Panc1 (cell line): ENCODE measurements at regions not wholly inside any gene's neighbourhood (a gene's known extent, or its start where the extent isn't known, plus 50 kb on each side); places are given as distances from the start of the nearest gene placed in this dataset.

ENCODE experiments used
- ATAC-seq: fragments of 200-7000 bp; cut with Tn5 transposase; 2 replicates; pipeline ENCODE4 v1.9.1; 2020; ENCODE audit warnings: mild to moderate bottlenecking, moderate library complexity
- BruUV-seq: library from RNA; stranded (reverse); fragments of 400-500 nt; replicated peaks from 2 replicates; lab custom pipeline; 2021; lab: Mats Ljungman, UMichigan
- CTCF ChIA-PET: fragments of 300-600 bp; sonication (Branson Sonifier 250); formaldehyde crosslinking; loops from one replicate; lab custom pipeline; 2022; ENCODE audit warnings: antibody characterized with exemption; lab: Charles Lee
- POLR2A ChIA-PET: fragments of 300-600 bp; sonication (Branson Sonifier 250); formaldehyde crosslinking; loops from one replicate; lab custom pipeline; 2022; ENCODE audit warnings: antibody characterized with exemption; lab: Charles Lee
- DNase-seq: peaks from one replicate; pipeline ENCODE4 v3.0.0-alpha.2; 2010; ENCODE audit warnings: low read depth, low spot score
- H3K27ac ChIP-seq: 2 replicates; pipeline ENCODE4 v1.5.1; 2011; ENCODE audit warnings: mild to moderate bottlenecking, low read length, inconsistent platforms
- H3K27me3 ChIP-seq: fragments of 200-500 bp; sonication (Bioruptor generic); 2 replicates; pipeline ENCODE4 v1.6.0; 2014; ENCODE audit warnings: low read length, inconsistent platforms; ENCODE audit not compliant: control insufficient read depth, insufficient read depth
- H3K36me3 ChIP-seq: fragments of 200-500 bp; sonication (Bioruptor generic); 2 replicates; pipeline ENCODE4 v1.5.1; 2014; ENCODE audit warnings: inconsistent platforms, mild to moderate bottlenecking, low read length, moderate library complexity; ENCODE audit not compliant: control insufficient read depth, insufficient read depth
- H3K4me1 ChIP-seq: 2 replicates; pipeline ENCODE4 v1.5.1; 2011; ENCODE audit warnings: inconsistent platforms, mild to moderate bottlenecking, low read length, moderate library complexity; ENCODE audit not compliant: control insufficient read depth, insufficient read depth
- H3K4me3 ChIP-seq, 2 experiments: 2 replicates each; pipeline ENCODE4 v1.5.1; 2011 to 2012; ENCODE audit warnings: low read depth in 2 of 2, low read length in 2 of 2, mild to moderate bottlenecking in 2 of 2, inconsistent platforms in 1 of 2, moderate library complexity in 1 of 2
- H3K9me3 ChIP-seq: fragments of 200-500 bp; sonication (Bioruptor generic); 2 replicates; pipeline ENCODE4 v1.5.1; 2014; ENCODE audit warnings: low read depth, mild to moderate bottlenecking, inconsistent platforms, low read length, moderate library complexity; ENCODE audit not compliant: control insufficient read depth, insufficient read depth
- CTCF ChIP-seq: fragments of 450-650 bp; IDR thresholded peaks from 2 replicates; pipeline ENCODE4 v1.5.1; 2017; ENCODE audit warnings: mild to moderate bottlenecking
- POLR2AphosphoS5 ChIP-seq: IDR thresholded peaks from 2 replicates; pipeline ENCODE4 v1.6.1; 2012; ENCODE audit warnings: mild to moderate bottlenecking, low read depth, low read length, moderate library complexity
- REST ChIP-seq, 2 experiments: IDR thresholded peaks; 2 replicates each; pipeline ENCODE4 v1.6.1; 2011 to 2012; ENCODE audit warnings: low read depth in 2 of 2, control low read depth in 1 of 2, low read length in 1 of 2, mild to moderate bottlenecking in 1 of 2, moderate library complexity in 1 of 2; ENCODE audit not compliant: insufficient read depth in 1 of 2
- SIN3A ChIP-seq: IDR thresholded peaks from 2 replicates; pipeline ENCODE4 v1.6.1; 2012; ENCODE audit warnings: low read depth, mild to moderate bottlenecking, low read length, moderate library complexity, borderline replicate concordance; ENCODE audit not compliant: insufficient read depth
- TCF7L2 ChIP-seq: IDR thresholded peaks from 2 replicates; pipeline ENCODE4 v1.6.1; 2011; ENCODE audit warnings: mild to moderate bottlenecking, low read depth, low read length, inconsistent platforms
- in situ Hi-C: cut with HindIII; loops from 2 replicates; pipeline ENCODE4 v1.10.0; 2016; ENCODE audit warnings: low sequenced_read_pairs, low pct_unique_long_range_greater_than_20kb
- intact Hi-C: fragments of 100-400 bp; cut with micrococcal nuclease; formaldehyde crosslinking; loops from one replicate; pipeline ENCODE4 v1.10.0; 2022; ENCODE audit not compliant: unreplicated experiment

DNA sequence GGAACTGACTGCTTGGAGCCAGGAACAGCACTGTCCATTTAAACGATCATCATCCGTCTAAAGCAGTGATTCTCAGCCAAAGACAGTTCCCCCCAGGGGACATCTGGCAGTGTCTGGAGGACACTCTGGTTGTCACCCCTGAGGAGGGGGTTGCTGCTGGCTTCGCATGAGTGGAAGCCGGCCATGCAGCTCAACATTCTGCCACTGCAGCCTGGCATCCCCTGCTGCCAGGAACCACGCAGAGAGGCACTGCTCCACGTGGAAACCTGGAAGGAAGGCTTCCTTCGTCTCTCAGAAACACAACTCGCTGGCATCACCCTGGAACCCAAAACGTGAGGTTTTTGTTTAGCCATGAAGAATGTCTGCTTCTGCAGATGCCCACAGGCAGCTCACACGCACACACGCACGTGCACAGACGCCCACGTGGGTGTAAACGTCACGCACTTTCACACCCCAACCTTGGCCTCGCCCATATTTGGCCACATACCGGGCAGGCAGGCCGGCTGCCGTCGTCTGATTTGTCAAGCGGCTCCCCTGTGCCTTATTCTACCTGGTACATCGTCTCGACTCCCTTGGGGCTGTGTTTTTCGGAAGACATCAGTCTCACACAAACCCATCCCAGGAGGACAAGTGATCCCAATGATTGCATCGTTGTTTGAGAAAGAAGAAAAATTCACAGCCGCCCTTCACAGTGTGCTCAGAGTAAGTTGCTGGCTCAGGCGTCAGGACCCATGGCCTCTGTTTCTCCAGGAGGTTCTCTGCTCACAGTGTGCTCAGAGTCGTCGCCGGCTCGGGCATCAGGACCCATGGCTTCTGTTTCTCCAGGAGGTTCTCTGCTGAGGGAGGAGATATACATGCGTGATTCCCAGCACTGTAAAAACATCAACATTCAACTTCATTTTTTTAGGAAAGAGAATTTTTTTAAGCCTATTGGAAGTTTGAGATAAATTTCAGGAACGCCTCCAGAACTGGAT, 127.2 kb upstream of the PPP2R2D start:
- TF ChIP-seq CTCF, result no peak
- TF ChIP-seq REST (IDR thresholded peaks at IDR 0.05; ENCODE audit: insufficient read depth in 1 of 2, low read depth in 2 of 2, low read length in 1 of 2), result no peak
- no peak for TF ChIP-seq SIN3A
- TF ChIP-seq POLR2AphosphoS5, result no peak
- no peak for TF ChIP-seq TCF7L2
- Histone ChIP-seq H3K27ac (no peak overlapping the region), H3K4me3 (no peak overlapping the region), H3K27me3 (no peaks in the 10 kb centered on the region; the same call in 1 of the 2 replicates), H3K36me3 (no peaks in the 10 kb centered on the region), H3K4me1 (no peaks in the 10 kb centered on the region), H3K9me3 (peaks cover 9% of the 10 kb centered on the region; the same call in 1 of the 2 replicates)
- no TSS peak for BruUV-seq
- no peak for DNase-seq
- ChIA-PET CTCF (no interaction called here), POLR2A (no interaction called here)
- intact Hi-C loops, result loop anchor here (5.0 kb wide), 1 partner anchor 116 kb away; no protein-coding TSS in a partner anchor
- no peak for ATAC-seq
- in situ Hi-C loops, result no loop called here

- Histone ChIP-seq H3K27ac (no peak overlapping the region), H3K36me3 (no peaks in the 10 kb centered on the region), H3K27me3 (no peaks in the 10 kb centered on the region; the same call in 1 of the 2 replicates), H3K9me3 (peaks cover 9% of the 10 kb centered on the region; the same call in 1 of the 2 replicates), H3K4me3 (no peak overlapping the region), H3K4me1 (no peaks in the 10 kb centered on the region)
- in situ Hi-C loops, result no loop called here
- TF ChIP-seq REST (IDR thresholded peaks at IDR 0.05; ENCODE audit: insufficient read depth in 1 of 2, low read depth in 2 of 2, low read length in 1 of 2) (no peak), SIN3A (no peak), POLR2AphosphoS5 (no peak), CTCF (no peak), TCF7L2 (no peak)
- no peak for DNase-seq
- ChIA-PET POLR2A (no interaction called here), CTCF (no interaction called here)
- no peak for ATAC-seq
- BruUV-seq, result no TSS peak
- intact Hi-C loops, result loop anchor here (5.0 kb wide), 1 partner anchor 117 kb away; no protein-coding TSS in a partner anchor
Observed at GRCh38 chr10:131774681-131775085, 126.1 kb upstream of the PPP2R2D start.
